ENCODE measurements at regions not wholly inside any gene's neighbourhood (a gene's known extent, or its start where the extent isn't known, plus 50 kb on each side); places are given as distances from the start of the nearest gene placed in this dataset.
A peak's percentile ranks its signal among the peaks of the same experiment; 100 is the strongest.

DNA sequence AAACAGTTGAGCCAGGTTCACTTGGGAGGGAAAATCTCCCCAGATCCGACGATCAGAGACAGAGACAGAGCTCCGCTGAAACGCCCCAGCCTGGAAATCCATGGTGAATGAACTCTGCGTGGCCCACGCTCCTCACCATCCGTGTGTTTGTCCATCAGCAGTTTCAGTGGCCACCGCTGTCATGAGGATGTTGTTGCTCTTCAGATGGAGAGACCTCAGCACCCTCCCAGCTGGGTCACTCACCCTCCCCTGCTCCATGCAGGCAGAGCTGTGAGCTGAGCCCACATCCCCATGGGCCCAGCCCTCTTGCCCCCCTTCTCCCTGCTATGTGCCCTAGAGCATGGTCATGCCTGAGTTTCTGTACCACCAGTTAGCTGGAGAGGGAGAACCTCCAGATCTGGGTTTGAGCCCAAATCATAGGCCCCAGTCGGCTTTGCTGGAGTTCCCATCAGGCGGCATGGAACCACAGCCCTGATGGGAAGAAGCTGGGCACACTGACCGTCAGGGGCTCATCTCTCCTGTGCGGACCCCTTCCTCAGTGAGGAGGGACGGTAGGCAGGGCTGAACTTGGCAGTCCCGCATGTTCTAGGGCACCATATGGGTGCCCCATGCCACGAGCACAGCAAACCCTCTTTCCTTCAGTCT is 154.4 kb upstream of the COL5A1 start:
- DNase-seq (ENCODE audit: low read depth): no peak

DNA sequence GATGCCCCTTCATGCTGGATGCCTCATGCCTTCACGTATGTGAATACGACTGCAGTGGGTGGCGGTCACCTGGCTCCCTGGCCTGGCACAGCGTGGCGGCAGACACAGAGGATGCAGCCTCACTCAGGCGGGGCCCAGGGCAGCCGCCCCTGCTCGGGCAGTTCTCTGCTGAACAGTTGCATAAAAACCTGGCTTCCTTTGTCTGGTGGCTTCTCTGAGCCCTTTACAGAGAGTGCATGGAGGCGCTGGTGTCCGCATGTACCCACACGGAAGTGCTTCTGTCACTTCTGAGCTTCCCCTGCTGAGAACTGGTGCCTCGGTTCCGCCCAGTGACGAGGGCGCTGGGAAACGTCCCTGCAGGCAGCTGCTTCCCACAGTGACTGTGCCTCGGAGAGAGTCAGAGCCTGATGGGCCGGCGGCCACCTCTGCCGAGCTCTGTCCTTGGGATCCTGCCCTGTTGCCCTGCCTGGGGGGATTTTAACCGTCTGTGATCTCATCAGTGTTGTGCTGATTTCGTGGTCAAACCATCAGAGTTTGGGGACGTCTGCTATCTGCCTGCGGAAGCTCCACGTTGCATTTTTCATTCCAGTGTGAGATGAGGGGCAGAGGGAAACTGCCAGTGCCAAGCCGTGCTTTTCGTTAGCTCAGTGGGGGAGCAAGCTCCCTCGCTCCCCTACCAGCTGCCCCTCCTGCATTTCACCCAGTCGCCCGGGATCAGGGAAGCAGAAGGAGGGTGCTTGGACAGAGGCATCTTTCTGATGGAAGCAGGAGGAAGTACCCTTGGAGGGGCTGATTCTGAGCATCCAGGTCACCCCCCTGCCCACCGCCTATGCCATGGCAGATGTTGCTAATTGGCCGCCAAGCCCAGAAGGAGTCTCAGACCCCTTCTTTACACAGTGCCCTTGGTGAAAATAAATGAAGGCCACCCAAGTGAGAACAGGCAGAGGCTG is 153.0 kb upstream of the COL5A1 start:
- no peak for DNase-seq (ENCODE audit: low read depth)

DNA sequence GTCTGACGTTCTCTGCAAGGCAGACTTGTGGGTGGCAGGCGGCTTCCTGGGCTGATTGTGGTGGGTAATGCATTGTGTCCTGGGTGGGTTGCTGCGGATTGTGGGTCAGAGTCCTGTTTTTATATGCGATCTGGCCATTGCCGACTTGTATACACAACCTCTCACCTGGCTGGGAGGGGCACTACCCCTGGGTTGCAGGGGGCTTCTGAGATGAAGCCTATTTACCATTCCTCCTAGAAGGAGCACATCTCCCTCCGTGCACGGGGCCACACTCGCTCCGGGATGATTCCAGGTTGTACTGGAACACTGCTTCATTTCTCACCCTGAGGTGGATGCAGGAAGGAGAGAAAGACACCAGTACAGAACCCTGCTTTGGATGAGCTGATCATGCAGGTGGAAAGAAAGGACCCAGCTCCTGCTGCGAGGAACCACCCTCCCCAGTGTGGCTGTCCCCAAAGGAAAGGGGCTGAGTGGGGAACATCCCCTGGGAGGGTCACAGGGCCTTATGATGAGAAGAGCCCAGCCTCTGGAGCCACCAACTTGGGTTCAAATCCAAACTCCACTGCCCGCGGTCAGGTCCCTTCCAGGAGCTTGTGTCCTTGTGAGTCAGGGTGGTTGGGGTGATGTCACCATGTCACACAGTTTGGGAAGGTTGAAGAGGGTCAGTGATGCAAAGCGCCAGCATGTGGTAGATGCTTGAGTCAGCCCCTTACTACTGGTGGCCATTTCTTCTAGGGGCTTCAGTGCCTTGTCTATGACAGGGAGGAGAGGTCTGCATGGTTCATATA is 151.8 kb upstream of the COL5A1 start:
- DNase-seq (ENCODE audit: low read depth): no peak

DNA sequence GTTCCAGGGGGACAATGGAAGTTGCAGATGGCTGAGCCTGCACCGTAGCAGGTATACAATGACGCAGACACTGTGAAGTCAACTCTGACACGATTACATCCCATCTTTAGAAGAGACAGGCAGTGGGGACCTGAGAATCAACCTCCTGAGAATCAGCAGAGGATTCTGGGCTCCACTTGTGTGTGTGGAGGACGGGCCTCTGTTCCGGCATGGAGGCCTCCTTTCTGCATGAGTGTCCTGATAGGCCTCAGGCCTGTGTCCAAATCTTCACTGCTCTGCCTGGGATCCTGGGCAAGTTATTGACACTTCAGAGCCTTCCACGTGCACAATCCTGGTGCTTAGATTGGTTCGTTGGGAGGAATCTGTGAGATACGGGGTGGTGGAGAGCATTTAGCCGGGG is 151.2 kb upstream of the COL5A1 start:
- no peak for DNase-seq (ENCODE audit: low read depth)

DNA sequence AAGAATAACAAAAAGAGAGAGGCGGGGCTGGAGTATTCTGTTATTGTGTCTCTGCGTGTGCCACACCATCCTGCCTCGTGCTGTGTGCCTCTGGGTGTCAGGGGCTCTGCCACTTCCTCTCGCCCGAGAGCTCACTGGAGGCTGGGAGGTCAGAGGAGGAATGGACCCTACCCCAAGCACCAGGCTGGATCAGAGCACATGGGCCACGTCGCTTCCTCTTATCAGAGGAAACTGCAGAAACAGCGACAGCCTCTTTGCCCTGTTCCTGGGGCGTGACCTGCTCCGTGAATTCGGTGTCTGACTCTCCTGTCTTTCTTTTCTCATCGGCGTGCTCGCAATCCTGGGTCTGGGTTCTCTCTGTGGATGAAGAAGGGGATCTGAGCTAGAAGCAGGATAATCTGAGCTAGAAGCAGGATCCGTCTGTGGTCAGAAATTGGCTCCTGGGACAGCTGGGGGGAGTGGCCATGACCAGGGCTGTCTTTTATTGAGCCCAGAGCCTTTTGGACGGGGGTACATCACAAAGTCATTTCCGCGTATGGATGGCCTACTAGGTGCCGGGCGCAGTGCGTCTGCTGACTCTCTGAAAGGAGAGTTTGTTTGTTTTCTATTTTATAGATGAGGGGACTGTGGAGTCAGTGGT is 150.3 kb upstream of the COL5A1 start:
- no peak for DNase-seq (ENCODE audit: low read depth)

DNA sequence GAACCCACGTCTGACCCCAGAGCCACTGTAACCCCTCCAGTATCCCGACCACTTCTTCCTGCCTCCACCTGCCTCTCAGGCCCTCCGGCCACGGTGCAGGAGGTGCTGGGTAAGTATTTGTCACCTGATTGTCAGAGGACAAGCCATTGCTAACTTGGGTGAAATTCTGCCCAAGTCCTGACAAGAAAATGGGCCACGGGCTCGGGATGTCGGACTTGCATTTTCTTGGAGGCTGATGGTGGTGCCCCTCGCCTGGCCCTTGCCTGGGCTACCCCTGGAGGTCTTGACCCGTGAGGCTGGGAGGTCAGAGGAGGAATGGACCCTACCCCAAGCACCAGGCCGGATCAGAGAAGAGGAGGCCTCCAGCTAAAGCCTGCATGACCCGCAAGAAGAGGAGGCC is 149.7 kb upstream of the COL5A1 start:
- no peak for DNase-seq (ENCODE audit: low read depth)

DNA sequence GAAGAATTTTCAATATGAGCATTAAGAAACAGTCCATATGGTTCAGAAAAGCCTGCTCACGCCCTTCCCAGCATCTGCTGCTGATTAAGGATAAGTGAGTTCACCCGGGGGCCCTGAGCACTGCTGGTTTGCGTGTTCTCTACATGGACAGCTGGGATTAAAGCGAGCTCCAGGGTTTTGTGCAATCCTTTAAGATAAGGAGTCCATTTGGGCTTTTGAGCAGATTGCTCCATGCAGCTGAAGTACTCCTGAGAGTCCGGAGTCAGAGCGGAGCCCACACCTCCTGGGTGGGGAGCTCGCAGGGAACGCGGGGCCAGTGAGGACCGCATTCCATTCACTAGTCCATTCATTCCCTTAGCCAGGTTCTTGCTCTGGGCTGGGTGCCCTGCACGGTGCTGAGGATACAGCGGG is 149.3 kb upstream of the COL5A1 start:
- DNase-seq (ENCODE audit: low read depth): peak; percentile 84

DNA sequence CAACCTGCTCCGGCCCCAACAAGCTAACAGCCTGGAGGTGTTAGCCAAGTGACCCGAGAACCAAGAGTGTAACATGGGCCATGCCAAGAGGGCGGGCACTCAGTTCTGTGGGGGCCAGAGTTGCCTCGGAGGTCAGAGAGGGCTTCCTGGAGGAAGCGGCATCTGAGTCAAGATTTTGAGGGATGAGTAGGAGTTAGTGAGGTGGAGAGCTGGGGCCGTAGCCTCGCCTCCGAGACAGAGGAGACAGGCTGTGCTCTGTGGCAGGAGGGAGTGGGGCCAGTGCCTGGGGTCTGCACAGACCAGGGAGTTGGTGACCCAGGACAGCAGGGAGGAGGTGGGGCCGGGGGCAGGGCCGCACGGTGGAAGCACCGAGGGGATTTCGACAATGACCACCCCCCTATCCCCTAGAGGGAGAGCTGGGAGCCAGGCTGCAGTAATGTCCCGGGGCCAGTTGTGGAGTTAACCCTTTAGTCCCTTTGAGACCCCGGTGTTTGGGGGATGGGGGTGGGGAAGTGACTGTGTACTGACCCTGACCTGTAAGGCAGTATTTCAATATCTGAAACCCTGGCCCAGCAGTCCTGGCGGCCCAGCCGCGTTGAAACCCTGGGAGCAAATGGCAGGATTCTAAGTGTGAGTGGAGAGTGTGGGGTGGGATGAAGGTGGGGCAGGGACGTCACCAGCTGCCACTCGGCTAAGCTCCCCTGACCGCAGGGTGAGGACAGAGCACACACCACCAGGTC is 148.7 kb upstream of the COL5A1 start:
- DNase-seq (ENCODE audit: low read depth): no peak

DNA sequence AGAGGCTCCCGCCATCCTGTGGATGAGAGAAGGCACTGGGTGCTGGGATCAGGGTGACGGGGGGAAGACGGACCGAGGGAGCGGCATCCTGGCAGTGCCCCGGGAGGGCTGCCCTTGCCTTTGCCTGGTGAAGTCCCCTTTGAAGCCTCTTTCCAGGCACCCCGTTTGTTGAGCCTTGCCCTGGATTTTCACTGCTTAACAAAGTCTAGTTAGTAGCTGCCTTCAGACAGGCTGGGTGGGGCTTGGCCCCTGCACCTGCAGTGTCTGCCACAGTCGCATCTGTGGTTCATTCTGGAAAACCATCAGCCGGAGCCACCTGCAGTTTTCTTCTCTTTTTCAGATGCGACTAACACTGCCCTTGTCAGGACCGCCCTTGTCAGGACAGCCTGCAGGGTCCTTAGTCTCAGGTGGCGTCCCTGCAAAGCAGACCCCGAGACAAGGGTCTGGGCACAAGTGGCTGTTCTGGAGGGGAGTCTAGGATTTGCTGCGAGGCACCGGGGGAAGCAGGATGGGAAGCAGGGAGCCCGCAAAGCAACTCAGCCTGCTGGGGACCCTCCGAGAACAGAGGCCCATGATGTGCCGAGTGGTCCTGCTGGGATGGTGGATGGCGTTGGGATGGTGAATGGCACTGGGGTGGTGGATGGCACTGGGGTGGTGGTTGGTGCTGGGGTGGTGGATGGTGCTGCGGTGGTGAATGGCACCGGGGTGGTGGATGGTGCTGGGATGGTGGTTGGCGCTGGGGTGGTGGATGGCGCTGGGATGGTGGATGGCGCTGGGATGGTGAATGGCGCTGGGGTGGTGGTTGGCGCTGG is 147.9 kb upstream of the COL5A1 start:
- no peak for DNase-seq (ENCODE audit: low read depth)

DNA sequence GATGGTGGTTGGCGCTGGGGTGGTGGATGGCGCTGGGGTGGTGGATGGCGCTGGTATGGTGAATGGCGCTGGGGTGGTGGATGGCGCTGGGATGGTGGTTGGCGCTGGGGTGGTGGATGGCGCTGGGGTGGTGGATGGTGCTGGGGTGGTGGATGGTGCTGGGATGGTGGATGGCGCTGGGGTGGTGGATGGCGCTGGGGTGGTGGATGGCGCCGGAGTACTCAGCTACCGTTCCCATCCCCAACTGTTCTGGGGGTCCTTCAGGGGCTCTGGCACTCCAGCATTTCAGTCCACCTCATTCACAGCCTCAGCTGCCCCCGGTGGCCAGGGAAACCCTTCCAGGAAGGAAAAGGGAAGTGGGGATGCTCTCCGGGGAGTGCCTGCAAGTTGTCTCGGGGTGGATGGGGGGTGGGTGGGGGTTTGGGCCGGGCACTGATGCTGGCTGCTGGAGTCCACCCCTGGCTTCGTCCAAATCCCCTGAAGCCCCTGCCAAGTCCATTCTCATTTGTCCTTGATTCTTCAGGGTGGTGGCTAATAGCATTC is 147.3 kb upstream of the COL5A1 start:
- no peak for DNase-seq (ENCODE audit: low read depth)

DNA sequence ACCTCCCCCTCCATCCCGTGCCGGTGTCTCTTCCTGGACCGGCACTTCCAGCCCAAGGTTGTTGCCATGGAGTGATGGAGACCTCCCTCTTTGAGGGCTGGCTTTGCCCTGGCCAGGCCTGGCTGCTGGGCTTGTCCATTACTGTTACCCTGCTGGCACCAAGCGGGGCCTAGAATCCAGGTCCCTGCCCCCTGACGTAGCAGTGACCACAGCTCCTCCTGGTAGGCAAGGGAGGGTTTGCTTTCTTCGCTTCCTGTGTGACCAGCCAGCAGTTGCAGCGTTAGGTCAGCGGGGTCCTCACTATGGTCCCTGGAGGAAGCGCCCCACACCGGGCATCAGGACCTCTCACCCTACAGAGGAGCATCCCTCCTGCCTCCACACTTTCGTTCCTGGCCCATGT is 146.7 kb upstream of the COL5A1 start:
- no peak for DNase-seq (ENCODE audit: low read depth)

DNA sequence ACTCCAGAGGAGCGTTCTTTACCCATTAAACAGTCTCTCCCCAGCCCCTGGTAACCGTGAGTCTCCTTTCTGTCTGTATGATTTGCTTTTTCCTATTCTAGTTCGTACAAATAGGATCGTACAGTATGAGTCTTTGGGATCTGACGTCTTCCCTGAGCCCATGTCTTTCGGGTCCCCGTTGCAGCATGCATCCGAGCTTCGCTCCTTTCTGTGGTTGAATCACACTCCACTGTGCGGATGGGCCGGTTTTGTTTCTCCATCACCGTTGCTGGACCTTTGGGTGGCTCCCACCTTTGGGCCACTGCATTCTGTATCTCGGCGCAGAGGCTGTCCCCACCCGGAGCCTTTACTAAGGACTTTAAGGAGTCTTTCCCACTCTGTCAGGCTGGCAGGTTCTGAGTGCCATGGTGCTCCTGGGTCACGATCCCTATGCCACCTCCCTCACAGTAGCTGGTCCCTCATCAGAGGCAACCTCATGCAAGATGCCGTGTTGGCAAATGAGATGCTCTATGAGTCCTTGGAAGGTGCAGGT is 145.7 kb upstream of the COL5A1 start:
- no peak for DNase-seq (ENCODE audit: low read depth)

DNA sequence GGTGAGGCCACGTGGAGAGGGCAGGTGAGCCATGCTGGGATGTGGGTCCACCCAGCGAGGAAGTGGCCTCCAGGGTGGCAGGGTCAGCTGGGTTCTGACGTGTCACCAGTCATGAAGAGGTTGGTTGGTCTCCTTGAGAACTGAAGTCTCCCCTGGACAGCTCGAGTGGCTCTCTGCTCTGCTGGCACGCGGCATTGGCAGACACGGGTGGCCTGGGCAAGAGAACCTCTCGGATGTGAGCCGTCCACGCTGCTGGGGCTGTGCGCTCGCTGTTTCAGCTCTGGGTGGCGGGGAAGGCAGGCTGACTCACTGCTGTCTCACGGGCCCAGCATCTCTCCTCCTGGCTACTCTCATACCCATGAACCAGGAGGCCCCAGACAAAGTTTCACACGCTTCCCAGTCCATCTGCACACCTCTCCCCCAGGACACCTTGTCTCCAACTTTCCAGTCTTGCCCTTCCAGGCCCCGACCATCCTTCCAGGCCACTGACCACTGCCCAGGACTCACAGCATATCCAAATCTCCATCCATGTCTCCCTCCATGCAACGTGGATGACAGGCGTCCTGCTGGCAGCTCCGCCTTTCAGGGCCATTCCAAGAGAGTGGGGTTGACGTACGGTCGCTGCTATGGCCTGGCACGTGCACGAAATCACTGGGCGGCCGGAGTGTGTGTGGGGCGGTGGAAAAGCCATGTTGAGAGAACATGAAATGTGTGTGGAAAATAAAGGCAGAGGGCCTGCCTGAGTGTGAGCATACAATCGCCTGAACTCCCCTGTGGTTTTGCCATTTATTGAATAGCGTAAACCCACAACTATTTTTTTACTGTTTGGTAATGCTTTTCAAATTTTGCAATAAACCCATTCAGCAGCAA is 145.0 kb upstream of the COL5A1 start:
- DNase-seq (ENCODE audit: low read depth): peak; percentile 68

DNA sequence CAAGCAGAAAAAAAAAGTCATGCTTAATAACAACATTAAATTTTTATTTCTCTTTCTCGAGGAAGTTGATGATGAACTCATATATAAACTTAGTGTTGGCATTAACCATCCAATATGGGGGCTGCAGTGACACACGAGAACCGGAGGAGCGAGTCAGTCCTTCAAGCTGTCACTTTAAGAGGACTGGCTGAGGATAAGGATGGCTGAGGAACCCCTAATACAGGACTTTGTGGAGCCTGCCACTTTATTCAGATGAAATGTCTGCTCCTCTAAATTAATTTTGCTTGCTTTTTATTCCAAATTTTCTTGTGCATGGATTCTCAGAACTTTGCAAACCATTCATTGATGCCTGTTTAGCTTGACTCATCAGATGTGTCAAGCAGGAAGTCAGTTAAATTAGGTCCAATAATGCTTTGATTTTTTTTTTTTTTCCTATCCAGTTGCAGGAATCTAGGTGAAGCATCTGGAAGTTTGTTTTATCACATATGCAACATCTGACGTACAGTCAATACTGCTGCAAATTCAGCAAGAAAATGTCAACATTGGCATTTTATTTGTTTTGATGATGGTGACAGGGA is 144.2 kb upstream of the COL5A1 start:
- no peak for DNase-seq (ENCODE audit: low read depth)

DNA sequence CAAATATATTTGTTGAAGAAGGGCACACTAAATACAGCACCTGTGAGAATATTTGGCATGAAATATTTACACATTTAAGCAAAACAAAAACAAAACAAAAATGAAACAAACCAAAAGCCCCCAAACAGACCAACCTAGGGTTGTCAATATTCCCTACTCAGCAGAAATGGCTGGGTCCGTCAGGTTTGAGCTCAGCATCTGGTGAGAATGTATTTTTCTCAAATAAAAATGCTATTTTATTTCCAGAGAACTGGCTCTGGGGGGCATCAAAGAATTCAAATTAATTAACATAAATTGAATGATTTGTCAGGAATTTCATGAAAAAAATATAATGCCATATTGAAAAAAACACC is 142.8 kb upstream of the COL5A1 start:
- DNase-seq (ENCODE audit: low read depth): no peak

DNA sequence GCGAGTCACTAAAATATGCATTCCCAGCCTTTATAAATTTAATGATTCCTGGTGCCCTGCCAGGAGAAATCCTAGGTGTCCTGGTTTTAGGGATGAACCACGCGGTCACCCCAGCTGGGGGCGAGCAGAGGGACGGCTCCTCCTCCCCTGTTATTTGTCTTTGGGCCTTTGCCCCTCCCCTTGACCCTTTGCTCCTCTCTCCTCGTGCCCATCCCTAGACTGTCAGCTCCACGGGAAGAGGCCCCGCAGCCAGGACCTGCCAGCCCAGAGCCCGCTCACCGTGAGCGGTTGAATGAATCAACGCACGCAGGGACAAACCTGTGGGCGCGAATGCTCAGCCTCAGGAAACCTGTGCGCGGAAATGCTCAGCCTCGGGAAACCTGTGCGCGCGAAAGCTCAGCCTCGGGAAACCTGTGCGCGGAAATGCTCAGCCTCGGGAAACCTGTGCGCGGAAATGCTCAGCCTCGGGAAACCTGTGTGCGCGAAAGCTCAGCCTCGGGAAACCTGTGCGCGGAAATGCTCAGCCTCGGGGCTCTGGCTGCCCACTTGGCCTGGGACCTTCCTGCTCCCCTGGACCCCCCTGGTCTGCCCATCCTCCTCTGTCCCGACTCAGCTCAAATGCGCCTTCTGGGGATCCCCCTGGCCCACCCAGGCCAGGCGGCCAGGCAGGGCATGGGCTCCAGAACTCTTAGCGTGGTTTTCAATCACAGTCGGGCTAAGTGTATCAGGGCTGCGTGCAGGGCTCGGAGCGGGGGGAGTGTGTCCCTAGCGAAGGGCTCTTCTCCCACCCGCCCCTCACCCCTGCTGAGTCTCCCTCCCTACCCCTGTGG is 140.5 kb upstream of the COL5A1 start:
- no peak for DNase-seq (ENCODE audit: low read depth)

DNA sequence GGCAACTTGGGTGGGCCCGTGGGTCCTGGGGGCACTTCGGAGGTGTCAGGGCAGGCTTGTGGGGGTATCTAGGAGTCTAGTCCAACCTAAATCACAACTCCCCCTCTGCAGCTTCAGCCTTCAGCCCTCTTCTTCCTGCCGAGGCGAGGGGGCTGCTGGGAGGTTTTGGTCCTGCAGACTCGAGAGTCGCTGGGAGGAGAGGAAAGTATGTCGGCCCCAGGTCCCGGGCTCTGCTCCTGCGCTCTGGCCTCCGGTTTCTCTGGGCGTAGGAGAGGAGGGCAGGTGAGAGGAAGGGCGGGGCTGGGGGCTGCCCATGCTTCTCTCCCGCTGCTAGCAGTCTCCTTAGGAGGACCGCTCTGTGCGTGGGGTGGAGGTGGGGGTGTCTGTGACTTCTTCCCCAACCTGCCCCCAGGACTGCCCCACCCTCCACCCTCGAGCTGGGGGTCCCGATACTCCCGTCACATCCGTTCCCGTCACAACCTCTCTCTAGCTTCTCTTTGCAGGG is 139.8 kb upstream of the COL5A1 start:
- DNase-seq (ENCODE audit: low read depth): no peak

Measured in GM04503 (cell line).